C4-2B (cell line): ENCODE measurements at regions not wholly inside any gene's neighbourhood (a gene's known extent, or its start where the extent isn't known, plus 50 kb on each side); places are given as distances from the start of the nearest gene placed in this dataset.

Source experiments
- CTCF ChIP-seq: fragments of 450-650 bp; conservative IDR thresholded peaks from 2 replicates; pipeline ENCODE4 v1.5.1; 2017; ENCODE audit warnings: mild to moderate bottlenecking
- ZFX ChIP-seq: fragments of 450-650 bp; IDR thresholded peaks from 2 replicates; pipeline ENCODE4 v1.6.1; 2017

- TF ChIP-seq CTCF (no peak), ZFX (no peak)
These were observed 530.6 kb upstream of the MGMT start for GRCh38 chr10:128936392-128936791.
